Naive thymus-derived CD4-positive, alpha-beta T cell (primary cell): ENCODE measurements at regions not wholly inside any gene's neighbourhood (a gene's known extent, or its start where the extent isn't known, plus 50 kb on each side); places are given as distances from the start of the nearest gene placed in this dataset.

Source experiments
- ATAC-seq: fragments of 150-1000 bp; cut with Tn5 transposase; 2 replicates; pipeline ENCODE4 v1.10.0; 2021; ENCODE audit warnings: mild to moderate bottlenecking, moderate library complexity
- CTCF ChIA-PET: fragments of 350-600 bp; sonication (Branson Sonifier 250); formaldehyde crosslinking; loops from one replicate; lab custom pipeline; 2021; ENCODE audit warnings: antibody characterized with exemption; lab: Charles Lee
- POLR2A ChIA-PET: fragments of 350-600 bp; sonication (Branson Sonifier 250); formaldehyde crosslinking; loops from one replicate; lab custom pipeline; 2021; ENCODE audit warnings: antibody characterized with exemption, inconsistent platforms; lab: Charles Lee
- DNase-seq, 9 donors: peaks; one replicate each; pipeline versions ENCODE4 v3.0.0 to v3.0.0-alpha.2; 2020 to 2022; ENCODE audit warnings: mixed read lengths in 1 of 9
- H3K27ac ChIP-seq: one replicate; pipeline ENCODE4 v1.7.0; 2013; ENCODE audit warnings: mild to moderate bottlenecking, low read depth, low read length, moderate library complexity
- H3K27me3 ChIP-seq, 2 donors: one replicate each; pipeline ENCODE4 v1.7.0; 2013; ENCODE audit warnings: low read length in 2 of 2, mild to moderate bottlenecking in 2 of 2, moderate library complexity in 2 of 2; ENCODE audit not compliant: control insufficient read depth in 2 of 2, insufficient read depth in 2 of 2
- H3K36me3 ChIP-seq, 3 experiments: 1 replicate in 2 of 3; 2 replicates in 1 of 3; pipeline ENCODE4 v1.7.0; 2013; ENCODE audit warnings: low read length in 3 of 3, mild to moderate bottlenecking in 3 of 3, moderate library complexity in 1 of 3; ENCODE audit not compliant: insufficient read depth in 3 of 3, control insufficient read depth in 2 of 3
- H3K4me1 ChIP-seq, 2 donors: one replicate each; pipeline ENCODE4 v1.7.0; 2013; ENCODE audit warnings: low read length in 2 of 2, mild to moderate bottlenecking in 2 of 2, moderate library complexity in 1 of 2; ENCODE audit not compliant: control insufficient read depth in 2 of 2, insufficient read depth in 2 of 2
- H3K4me3 ChIP-seq: 2 replicates; pipeline ENCODE4 v1.7.0; 2013; ENCODE audit warnings: mild to moderate bottlenecking, low read length
- H3K9me3 ChIP-seq, 3 experiments: 1 replicate in 2 of 3; 2 replicates in 1 of 3; pipeline ENCODE4 v1.7.0; 2013; ENCODE audit warnings: low read length in 3 of 3; ENCODE audit not compliant: control insufficient read depth in 2 of 3
- H3K27ac Mint-ChIP-seq, 9 donors: one replicate each; pipeline ENCODE4 v1.8.0; 2020 to 2022; ENCODE audit warnings: mixed read lengths in 9 of 9, mild to moderate bottlenecking in 8 of 9, moderate library complexity in 5 of 9, inconsistent platforms in 2 of 9
- H3K27me3 Mint-ChIP-seq, 5 donors: one replicate each; pipeline ENCODE4 v1.8.0; 2021 to 2022; ENCODE audit warnings: mixed read lengths in 5 of 5, mild to moderate bottlenecking in 1 of 5
- H3K36me3 Mint-ChIP-seq, 5 donors: one replicate each; pipeline ENCODE4 v1.8.0; 2020 to 2022; ENCODE audit warnings: mixed read lengths in 5 of 5, mild to moderate bottlenecking in 3 of 5, inconsistent platforms in 1 of 5
- H3K4me1 Mint-ChIP-seq, 7 donors: one replicate each; pipeline ENCODE4 v1.8.0; 2020 to 2022; ENCODE audit warnings: mixed read lengths in 7 of 7, mild to moderate bottlenecking in 3 of 7, inconsistent platforms in 1 of 7
- H3K4me3 Mint-ChIP-seq, 10 donors: one replicate each; pipeline ENCODE4 v1.8.0; 2020 to 2022; ENCODE audit warnings: mild to moderate bottlenecking in 10 of 10, mixed read lengths in 10 of 10, moderate library complexity in 6 of 10, inconsistent platforms in 2 of 10
- H3K9me3 Mint-ChIP-seq, 11 donors: one replicate each; pipeline ENCODE4 v1.8.0; 2020 to 2022; ENCODE audit warnings: mixed read lengths in 11 of 11, mild to moderate bottlenecking in 4 of 11, inconsistent platforms in 1 of 11, moderate library complexity in 1 of 11
- intact Hi-C, 2 donors: fragments of 100-400 bp; cut with micrococcal nuclease; formaldehyde crosslinking; loops; one replicate each; pipeline ENCODE4 v1.15.1; 2023

DNA sequence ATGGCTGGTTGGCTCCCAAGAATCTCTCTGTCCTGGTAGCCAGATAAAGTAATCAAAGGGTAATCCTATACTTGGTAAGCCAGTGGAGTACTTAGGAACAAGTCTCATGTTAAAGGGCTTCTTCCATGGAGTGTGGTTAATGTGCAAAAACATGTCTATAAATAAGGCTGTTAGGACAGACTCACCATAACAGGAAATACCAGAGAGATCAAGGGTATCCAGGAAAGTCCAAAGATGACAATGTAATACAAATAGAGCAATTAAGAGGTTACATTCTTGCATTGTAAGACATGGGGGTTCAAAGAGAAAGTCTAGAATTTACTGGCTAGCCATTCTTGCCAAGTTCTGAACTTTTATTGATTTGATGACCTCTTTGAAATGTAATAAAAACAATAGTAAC is 61.9 kb upstream of the ZCCHC13 start:
- no peak for ATAC-seq
- H3K9me3 ChIP-seq = no peaks in the 10 kb centered on the region

GRCh38 chrX:74238771-74239170 is 65.2 kb upstream of the ZCCHC13 start:
- Histone ChIP-seq H3K27me3 (no peaks in the 10 kb centered on the region), H3K36me3 (peaks cover 0 to 4% (median 0%) of the 10 kb centered on the region in 3 experiments), H3K9me3 (no peaks in the 10 kb centered on the region), H3K27ac (no peak overlapping the region), H3K4me3 (no peak overlapping the region), H3K4me1 (no peaks in the 10 kb centered on the region)
- peaks cover 0 to 10% (median 4%) of the 10 kb centered on the region in 5 donors for H3K36me3 Mint-ChIP-seq
- DNase-seq (no peak), ATAC-seq (no peak)
- POLR2A ChIA-PET = no interaction called here
- no peaks in the 10 kb centered on the region for H3K9me3 Mint-ChIP-seq
- no peak overlapping the region for H3K4me3 Mint-ChIP-seq
- no peaks in the 10 kb centered on the region for H3K27me3 Mint-ChIP-seq
- no peak overlapping the region for H3K27ac Mint-ChIP-seq
- peaks cover 0 to 17% (median 3%) of the 10 kb centered on the region in 7 donors for H3K4me1 Mint-ChIP-seq
- intact Hi-C loops = loop anchor here in 1 of 2 donors (10.0 kb wide), 1 partner anchor 106 kb away; no protein-coding TSS in a partner anchor
- CTCF ChIA-PET = no interaction called here

More for the DNA sequence above, 61.9 kb upstream of the ZCCHC13 start:
- CTCF ChIA-PET = no interaction called here
- H3K27me3 Mint-ChIP-seq = no peaks in the 10 kb centered on the region
- DNase-seq = no peak
- no peaks in the 10 kb centered on the region for H3K9me3 Mint-ChIP-seq
- peak overlapping the region in 3 of 9 donors; percentile 2 to 71 (median 41) for H3K27ac Mint-ChIP-seq
- POLR2A ChIA-PET = no interaction called here
- intact Hi-C loops = no loop called here
- peaks cover 0 to 18% (median 8%) of the 10 kb centered on the region in 5 donors for H3K36me3 Mint-ChIP-seq
- Histone ChIP-seq H3K4me3 (no peak overlapping the region), H3K36me3 (peaks cover 0 to 4% (median 0%) of the 10 kb centered on the region in 3 experiments), H3K4me1 (no peaks in the 10 kb centered on the region), H3K27ac (no peak overlapping the region), H3K27me3 (no peaks in the 10 kb centered on the region)
- peaks cover 0 to 21% (median 5%) of the 10 kb centered on the region in 7 donors for H3K4me1 Mint-ChIP-seq
- H3K4me3 Mint-ChIP-seq = no peak overlapping the region

DNA sequence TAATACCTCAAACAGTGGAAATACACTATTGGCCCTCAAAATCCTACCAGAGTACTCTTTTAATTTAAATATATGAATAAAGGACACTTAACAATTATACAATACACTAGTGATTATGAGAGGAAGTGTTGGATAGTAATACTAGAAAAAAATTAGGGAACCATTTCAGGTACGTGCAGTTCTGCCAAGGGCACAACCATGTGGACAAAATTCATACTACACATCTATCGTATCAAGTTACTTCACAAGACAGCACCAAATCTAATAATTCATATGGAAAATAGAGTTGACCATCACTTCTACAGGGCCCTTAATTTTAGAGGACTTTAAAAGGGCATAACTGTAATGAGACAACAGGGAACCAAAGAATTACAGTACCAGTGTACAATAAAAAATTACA is 69.2 kb upstream of the ZCCHC13 start:
- Histone ChIP-seq H3K9me3 (no peaks in the 10 kb centered on the region), H3K27ac (no peak overlapping the region), H3K36me3 (no peaks in the 10 kb centered on the region), H3K4me3 (no peak overlapping the region), H3K4me1 (no peaks in the 10 kb centered on the region), H3K27me3 (no peaks in the 10 kb centered on the region)
- Mint-ChIP-seq H3K9me3 (no peaks in the 10 kb centered on the region), H3K36me3 (peaks cover 0 to 3% (median 0%) of the 10 kb centered on the region in 5 donors), H3K4me3 (no peak overlapping the region), H3K4me1 (peaks cover 0 to 11% (median 4%) of the 10 kb centered on the region in 7 donors), H3K27ac (no peak overlapping the region), H3K27me3 (no peaks in the 10 kb centered on the region)
- ATAC-seq (no peak), DNase-seq (no peak)
- ChIA-PET POLR2A (no interaction called here), CTCF (no interaction called here)
- intact Hi-C loops = loop anchor here in 1 of 2 donors (5.0 to 10.0 kb wide), 2 partner anchors 57 to 110 kb away; no protein-coding TSS in a partner anchor

GRCh38 chrX:74232859-74233258 is 71.1 kb upstream of the ZCCHC13 start:
- Mint-ChIP-seq H3K27ac (no peak overlapping the region), H3K4me1 (peaks cover 0 to 12% (median 4%) of the 10 kb centered on the region in 7 donors), H3K36me3 (peaks cover 0 to 8% (median 4%) of the 10 kb centered on the region in 5 donors), H3K27me3 (no peaks in the 10 kb centered on the region), H3K4me3 (no peak overlapping the region), H3K9me3 (no peaks in the 10 kb centered on the region)
- no peaks in the 10 kb centered on the region for H3K9me3 ChIP-seq
- ATAC-seq (no peak), DNase-seq (peak in 2 of 9 donors; percentile 2 to 6)
- intact Hi-C loops = loop anchor here in 1 of 2 donors (5.0 to 10.0 kb wide), 2 partner anchors 59 to 112 kb away; no protein-coding TSS in a partner anchor
- H3K27me3 ChIP-seq = no peaks in the 10 kb centered on the region
- no peak overlapping the region for H3K27ac ChIP-seq
- no peak overlapping the region for H3K4me3 ChIP-seq
- H3K4me1 ChIP-seq = no peaks in the 10 kb centered on the region
- CTCF ChIA-PET = no interaction called here
- POLR2A ChIA-PET = no interaction called here
- H3K36me3 ChIP-seq = no peaks in the 10 kb centered on the region

- no peak overlapping the region for H3K4me3 ChIP-seq
- H3K9me3 ChIP-seq = no peaks in the 10 kb centered on the region
- no peak overlapping the region for H3K4me3 Mint-ChIP-seq
- DNase-seq (no peak), ATAC-seq (no peak)
- intact Hi-C loops = loop anchor here in 1 of 2 donors (5.0 to 10.0 kb wide), 2 partner anchors 61 to 113 kb away; no protein-coding TSS in a partner anchor
- no peaks in the 10 kb centered on the region for H3K9me3 Mint-ChIP-seq
- POLR2A ChIA-PET = no interaction called here
- no peaks in the 10 kb centered on the region for H3K36me3 ChIP-seq
- peaks cover 0 to 12% (median 4%) of the 10 kb centered on the region in 5 donors for H3K36me3 Mint-ChIP-seq
- CTCF ChIA-PET = no interaction called here
- H3K4me1 Mint-ChIP-seq = peaks cover 0 to 12% (median 6%) of the 10 kb centered on the region in 7 donors
- H3K27me3 Mint-ChIP-seq = no peaks in the 10 kb centered on the region
- H3K4me1 ChIP-seq = no peaks in the 10 kb centered on the region
- H3K27ac Mint-ChIP-seq = no peak overlapping the region
- no peaks in the 10 kb centered on the region for H3K27me3 ChIP-seq
- H3K27ac ChIP-seq = no peak overlapping the region
Measured at GRCh38 chrX:74231625-74232024, 72.4 kb upstream of the ZCCHC13 start.

DNA sequence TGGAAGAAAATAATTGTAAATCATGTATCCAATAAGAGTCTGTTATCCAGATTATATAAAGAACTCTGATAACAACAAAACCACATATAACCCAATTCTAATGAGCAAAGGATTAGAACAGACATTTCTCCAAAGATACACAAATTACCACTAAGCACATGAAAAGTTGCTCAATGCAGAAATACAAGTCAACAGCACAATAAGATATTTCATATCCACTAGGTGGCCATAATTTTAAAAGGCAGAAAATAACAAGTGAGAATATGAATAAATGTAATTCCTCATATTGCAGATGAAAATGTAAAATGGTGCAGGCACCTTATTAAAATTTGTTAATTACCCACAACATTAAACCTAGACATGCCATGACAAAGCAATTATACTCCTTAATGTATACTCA is 73.9 kb upstream of the ZCCHC13 start:
- no peak for ATAC-seq
- no peaks in the 10 kb centered on the region for H3K9me3 Mint-ChIP-seq

GRCh38 chrX:74225111-74225510 is 78.9 kb upstream of the ZCCHC13 start:
- no peaks in the 10 kb centered on the region for H3K9me3 Mint-ChIP-seq
- Histone ChIP-seq H3K4me3 (no peak overlapping the region), H3K36me3 (no peaks in the 10 kb centered on the region), H3K27me3 (no peaks in the 10 kb centered on the region), H3K9me3 (no peaks in the 10 kb centered on the region), H3K4me1 (no peaks in the 10 kb centered on the region), H3K27ac (no peak overlapping the region)
- ATAC-seq = no peak
- DNase-seq = no peak
- H3K27ac Mint-ChIP-seq = no peak overlapping the region
- H3K4me3 Mint-ChIP-seq = no peak overlapping the region
- no peaks in the 10 kb centered on the region for H3K27me3 Mint-ChIP-seq
- H3K4me1 Mint-ChIP-seq = peaks cover 0 to 26% (median 8%) of the 10 kb centered on the region in 7 donors
- CTCF ChIA-PET = no interaction called here
- H3K36me3 Mint-ChIP-seq = peaks cover 0 to 46% (median 15%) of the 10 kb centered on the region in 5 donors
- POLR2A ChIA-PET = no interaction called here
- intact Hi-C loops = no loop called here

More for the DNA sequence above, 73.9 kb upstream of the ZCCHC13 start:
- H3K27ac Mint-ChIP-seq = no peak overlapping the region
- Histone ChIP-seq H3K9me3 (no peaks in the 10 kb centered on the region), H3K4me1 (no peaks in the 10 kb centered on the region), H3K36me3 (no peaks in the 10 kb centered on the region), H3K27ac (no peak overlapping the region), H3K4me3 (no peak overlapping the region), H3K27me3 (no peaks in the 10 kb centered on the region)
- POLR2A ChIA-PET = no interaction called here
- CTCF ChIA-PET = no interaction called here
- H3K4me3 Mint-ChIP-seq = no peak overlapping the region
- H3K27me3 Mint-ChIP-seq = no peaks in the 10 kb centered on the region
- peaks cover 0 to 18% (median 6%) of the 10 kb centered on the region in 7 donors for H3K4me1 Mint-ChIP-seq
- intact Hi-C loops = loop anchor here in 1 of 2 donors (5.0 to 10.0 kb wide), 2 partner anchors 62 to 115 kb away; no protein-coding TSS in a partner anchor
- DNase-seq = no peak
- peaks cover 0 to 23% (median 12%) of the 10 kb centered on the region in 5 donors for H3K36me3 Mint-ChIP-seq
